ENCODE measurements at regions not wholly inside any gene's neighbourhood (a gene's known extent, or its start where the extent isn't known, plus 50 kb on each side); places are given as distances from the start of the nearest gene placed in this dataset.

- TF ChIP-seq CTCF (conservative IDR thresholded peaks at IDR 0.05; ENCODE audit: low read length) (no peak), EZH2phosphoT487 (IDR thresholded peaks at IDR 0.05; ENCODE audit: borderline replicate concordance) (no peak)
These were observed 114.1 kb downstream of the ENGASE start for GRCh38 chr17:79188685-79189084.
